Bronchial epithelial cell (primary cell): ENCODE measurements at regions not wholly inside any gene's neighbourhood (a gene's known extent, or its start where the extent isn't known, plus 50 kb on each side); places are given as distances from the start of the nearest gene placed in this dataset.

ENCODE experiments used
- DNase-seq: peaks from one replicate; pipeline ENCODE4 v3.0.0-alpha.2; 2010; ENCODE audit warnings: low read depth
- FAIRE-seq: peaks from 2 replicates; lab custom pipeline; 2011; peaks lifted over from hg19 to GRCh38; lab: Jason Lieb, UNC
- H3K27me3 ChIP-seq: 2 replicates; pipeline ENCODE4 v1.5.1; 2011; ENCODE audit warnings: low read length; ENCODE audit not compliant: control insufficient read depth, insufficient read depth
- H3K36me3 ChIP-seq: 2 replicates; pipeline ENCODE4 v1.5.1; 2011; ENCODE audit warnings: low read length; ENCODE audit not compliant: control insufficient read depth, insufficient read depth
- H3K4me3 ChIP-seq: 2 replicates; pipeline ENCODE4 v1.5.1; 2011; ENCODE audit warnings: mild to moderate bottlenecking, low read depth, low read length, control low read depth
- TF ChIP-seq, protein P1 (sequence below): IDR thresholded peaks from 2 replicates; pipeline ENCODE4 v1.5.1; 2011; ENCODE audit warnings: mild to moderate bottlenecking, moderate library complexity, low read length, control low read depth, inconsistent platforms; ENCODE audit not compliant: insufficient read depth, severe bottlenecking

DNA sequence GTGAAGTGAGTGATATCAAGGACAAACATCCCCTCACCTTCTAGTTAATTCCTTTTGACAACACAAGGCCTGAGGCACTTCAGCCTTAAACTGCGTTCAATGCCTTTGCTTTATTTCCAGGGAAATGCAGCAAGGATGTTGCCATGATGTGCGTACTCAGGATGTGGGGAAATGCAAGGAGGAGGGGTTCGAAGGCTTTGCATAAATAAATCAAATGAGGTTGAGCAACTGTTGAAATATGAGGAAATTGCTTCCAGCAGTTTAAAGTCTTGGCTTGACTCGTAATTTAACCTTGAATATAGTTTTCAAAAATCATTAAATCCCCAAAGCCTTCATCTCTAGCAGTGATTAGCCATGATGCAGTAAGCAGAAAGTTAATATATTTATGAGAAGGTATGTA is 81.8 kb upstream of the CCL2 start:
- Histone ChIP-seq H3K36me3 (no peaks in the 10 kb centered on the region), H3K4me3 (no peak overlapping the region), H3K27me3 (no peaks in the 10 kb centered on the region)
- TF ChIP-seq, protein P1, sequence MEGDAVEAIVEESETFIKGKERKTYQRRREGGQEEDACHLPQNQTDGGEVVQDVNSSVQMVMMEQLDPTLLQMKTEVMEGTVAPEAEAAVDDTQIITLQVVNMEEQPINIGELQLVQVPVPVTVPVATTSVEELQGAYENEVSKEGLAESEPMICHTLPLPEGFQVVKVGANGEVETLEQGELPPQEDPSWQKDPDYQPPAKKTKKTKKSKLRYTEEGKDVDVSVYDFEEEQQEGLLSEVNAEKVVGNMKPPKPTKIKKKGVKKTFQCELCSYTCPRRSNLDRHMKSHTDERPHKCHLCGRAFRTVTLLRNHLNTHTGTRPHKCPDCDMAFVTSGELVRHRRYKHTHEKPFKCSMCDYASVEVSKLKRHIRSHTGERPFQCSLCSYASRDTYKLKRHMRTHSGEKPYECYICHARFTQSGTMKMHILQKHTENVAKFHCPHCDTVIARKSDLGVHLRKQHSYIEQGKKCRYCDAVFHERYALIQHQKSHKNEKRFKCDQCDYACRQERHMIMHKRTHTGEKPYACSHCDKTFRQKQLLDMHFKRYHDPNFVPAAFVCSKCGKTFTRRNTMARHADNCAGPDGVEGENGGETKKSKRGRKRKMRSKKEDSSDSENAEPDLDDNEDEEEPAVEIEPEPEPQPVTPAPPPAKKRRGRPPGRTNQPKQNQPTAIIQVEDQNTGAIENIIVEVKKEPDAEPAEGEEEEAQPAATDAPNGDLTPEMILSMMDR, result no peak
- FAIRE-seq (no peak), DNase-seq (no peak)

DNA sequence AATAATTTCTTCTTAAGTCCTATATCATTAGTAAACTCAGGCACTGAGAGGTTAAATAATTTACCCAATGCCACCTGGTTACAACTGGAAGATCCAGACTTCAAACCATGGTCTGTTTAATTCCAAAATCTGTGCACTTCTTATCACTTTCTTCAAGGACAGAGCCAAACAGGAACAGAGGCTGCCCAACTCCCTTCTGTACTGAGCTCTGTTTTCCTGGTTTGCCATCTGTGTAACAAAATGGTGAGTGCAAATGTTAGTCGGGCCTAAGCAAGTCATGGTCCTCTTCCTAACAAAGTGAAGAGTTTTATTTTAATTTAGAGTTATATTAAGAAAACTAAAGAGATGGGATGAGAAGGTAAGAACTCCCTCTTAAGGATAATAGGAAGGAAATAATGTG is 80.6 kb upstream of the CCL2 start:
- TF ChIP-seq, protein P1, result no peak
- DNase-seq, result no peak
- H3K27me3 ChIP-seq, result no peaks in the 10 kb centered on the region
- no peaks in the 10 kb centered on the region for H3K36me3 ChIP-seq
- no peak overlapping the region for H3K4me3 ChIP-seq
- no peak for FAIRE-seq

DNA sequence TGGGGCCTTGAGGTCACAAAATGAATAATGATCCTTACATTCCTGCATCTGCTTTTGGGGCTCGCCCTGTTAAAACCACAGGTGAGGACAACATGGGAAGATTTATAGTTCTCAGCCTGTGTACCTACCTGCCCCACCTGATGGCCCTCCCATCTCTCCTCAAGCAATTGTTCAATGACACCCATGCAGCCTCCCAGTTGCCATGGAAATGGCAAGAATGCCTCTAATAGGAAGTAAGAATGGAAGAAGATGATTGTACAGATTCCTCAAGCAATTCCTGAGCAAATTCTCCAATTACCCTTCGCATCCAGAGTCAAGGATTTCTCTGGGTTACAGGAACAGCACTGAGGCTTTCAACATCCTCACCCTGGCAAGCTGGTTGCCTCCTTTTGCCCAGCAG is 78.6 kb upstream of the CCL2 start:
- no peak for FAIRE-seq
- no peaks in the 10 kb centered on the region for H3K36me3 ChIP-seq
- H3K4me3 ChIP-seq, result no peak overlapping the region
- no peaks in the 10 kb centered on the region for H3K27me3 ChIP-seq
- DNase-seq, result no peak
- TF ChIP-seq, protein P1, result no peak

DNA sequence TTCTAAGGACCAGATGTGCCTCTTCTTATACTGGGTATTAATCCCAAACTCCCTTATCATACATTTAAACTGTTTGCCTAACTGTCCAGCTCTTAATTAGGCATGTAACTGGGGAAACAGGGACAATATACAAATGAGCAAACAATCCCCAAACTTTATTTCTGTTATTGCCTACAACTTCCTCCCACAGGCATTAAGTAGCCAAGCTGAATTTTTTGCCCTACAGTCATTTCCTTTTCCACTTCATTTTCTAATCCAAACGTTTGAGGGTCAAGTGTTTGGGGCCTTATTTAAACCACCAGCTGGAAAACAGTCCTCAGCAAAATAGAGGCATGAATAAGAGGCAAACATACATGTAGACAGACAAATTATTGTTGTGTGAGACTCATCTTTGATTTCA is 77.4 kb upstream of the CCL2 start:
- no peaks in the 10 kb centered on the region for H3K27me3 ChIP-seq
- FAIRE-seq (no peak), DNase-seq (no peak)
- TF ChIP-seq, protein P1, result no peak
- H3K36me3 ChIP-seq, result no peaks in the 10 kb centered on the region
- H3K4me3 ChIP-seq, result no peak overlapping the region

DNA sequence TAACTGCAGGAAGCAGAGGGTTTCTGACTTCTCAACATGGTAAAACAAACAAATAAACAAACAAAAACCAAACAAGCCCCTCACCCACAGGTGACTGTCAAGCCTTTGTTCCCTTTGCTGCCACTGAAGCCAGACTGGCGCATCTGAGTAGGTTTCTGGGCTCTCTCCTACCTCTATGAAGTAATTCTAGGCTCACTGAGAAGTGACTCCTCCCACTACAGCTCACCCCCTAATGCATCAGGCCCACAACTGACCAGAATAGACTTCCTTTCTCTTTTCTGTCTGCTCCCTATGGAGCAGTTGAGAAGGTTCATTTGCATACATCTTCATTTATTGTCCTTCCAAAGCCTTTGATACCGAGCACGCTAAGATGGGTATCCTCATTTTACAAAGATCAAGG is 77.0 kb upstream of the CCL2 start:
- Histone ChIP-seq H3K27me3 (no peaks in the 10 kb centered on the region), H3K4me3 (no peak overlapping the region), H3K36me3 (no peaks in the 10 kb centered on the region)
- FAIRE-seq (no peak), DNase-seq (no peak)
- TF ChIP-seq, protein P1, result no peak

DNA sequence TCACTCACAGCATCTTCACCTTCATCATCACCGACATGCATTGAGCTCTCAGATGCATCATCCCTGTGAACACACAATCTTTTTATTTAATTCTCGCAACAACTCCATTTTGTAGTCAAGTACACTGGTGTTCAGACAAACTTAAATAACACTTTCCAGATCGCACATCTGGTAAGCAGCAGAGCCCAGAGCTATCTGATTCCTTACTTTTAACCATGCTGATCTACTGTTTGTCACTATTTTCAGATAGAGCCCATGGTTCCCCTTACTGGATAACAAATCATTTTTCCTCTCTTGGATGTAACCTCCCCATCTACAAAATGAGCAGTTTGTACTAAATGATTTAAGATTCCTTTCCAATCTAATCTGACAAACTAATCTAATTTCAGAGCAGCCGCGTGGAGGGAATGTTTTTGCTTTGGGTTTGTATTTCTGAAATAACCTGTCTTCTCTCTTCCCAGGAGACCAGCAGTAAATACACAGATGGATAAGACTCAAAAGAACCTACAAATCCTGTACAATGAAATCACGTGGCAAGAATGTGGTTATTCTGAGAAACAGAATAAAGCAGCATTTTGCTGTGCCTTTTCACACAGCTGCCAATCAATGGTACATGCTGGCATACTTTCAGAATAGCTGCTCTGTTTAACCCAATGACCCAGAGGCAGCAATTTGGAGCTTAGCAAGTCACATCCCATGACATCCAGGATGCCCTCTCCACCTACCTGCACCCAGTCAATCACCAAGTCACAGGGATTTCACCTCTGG is 72.9 kb upstream of the CCL2 start:
- no peak for DNase-seq
- TF ChIP-seq, protein P1, result no peak
- no peak overlapping the region for H3K4me3 ChIP-seq
- H3K36me3 ChIP-seq, result no peaks in the 10 kb centered on the region
- no peaks in the 10 kb centered on the region for H3K27me3 ChIP-seq
- FAIRE-seq, result no peak
